Pancreas (tissue), 10 donors: ENCODE measurements at regions not wholly inside any gene's neighbourhood (a gene's known extent, or its start where the extent isn't known, plus 50 kb on each side); places are given as distances from the start of the nearest gene placed in this dataset.

Source experiments
- ATAC-seq, 4 donors: fragments of 200-7000 bp; cut with Tn5 transposase; one replicate each; pipeline versions ENCODE4 v1.8.0 to v1.9.1; 2020; ENCODE audit warnings: mild to moderate bottlenecking in 4 of 4, moderate library complexity in 4 of 4
- DNase-seq, 6 donors: peaks; one replicate each; pipeline ENCODE4 v3.0.0-alpha.2; 2020
- FAIRE-seq: peaks from 2 replicates; lab custom pipeline; 2012; peaks lifted over from hg19 to GRCh38; lab: Jason Lieb, UNC
- H3K27ac ChIP-seq, 4 donors: fragments of 200-600 bp; sonication (generic); 1 replicate in 3 of 4; 2 replicates in 1 of 4; pipeline versions ENCODE4 v1.5.0 to v1.8.0; 2020
- H3K27me3 ChIP-seq, 4 donors: fragments of 200-600 bp; one replicate each; pipeline ENCODE4 v1.8.0; 2021
- H3K36me3 ChIP-seq, 3 donors: fragments of 200-600 bp; sonication (generic) in 1 of 3; one replicate each; pipeline versions ENCODE4 v1.5.0 to v1.8.0; 2020 to 2021
- H3K4me1 ChIP-seq, 3 donors: fragments of 200-600 bp; one replicate each; pipeline ENCODE4 v1.8.0; 2021
- H3K4me3 ChIP-seq, 4 donors: fragments of 200-600 bp; sonication (generic) in 2 of 4; one replicate each; pipeline versions ENCODE4 v1.5.0 to v1.8.0; 2020 to 2021
- H3K9me3 ChIP-seq, 4 donors: fragments of 200-600 bp; one replicate each; pipeline ENCODE4 v1.8.0; 2021
- WGBS, 2 donors: extraction: QIAGEN DNeasy Blood & Tissue Kit; methylation state at CpG; one replicate each; pipeline ENCODE4 v1.1.7; 2013; 5-methylcytosine and 5-hydroxymethylcytosine counted together
- intact Hi-C, 3 donors: fragments of 100-400 bp; cut with DNase I; formaldehyde crosslinking; loops; one replicate each; pipeline versions ENCODE4 v1.11.1 to v1.14.2; 2022
- TF ChIP-seq, protein P1 (sequence below), 4 donors: fragments of 200-600 bp; sonication (generic) in 3 of 4; IDR thresholded peaks; one replicate each; pipeline versions ENCODE4 v1.5.0 to v1.8.0; 2021; ENCODE audit warnings: antibody characterized with exemption in 4 of 4
- donor health status: healthy with polysubstance abuse.
- donor health status: DM: no; HTN: no; CAD: no; lungs with moderate emphysema.
- donor health status: DM: no; HTN: no; CAD: no.
- donor health status: control.
- donor health status: control.
- donor health status: Bipolar disorder and iron deficiency.
- donor health status: DM: yes; HTN: yes; CAD: no.
- donor health status: DM: no; HTN: no; CAD: no.
- donor health status: DM: no; HTN: no; CAD: no.
- donor health status: DM: yes; HTN: yes; CAD: no.

GRCh38 chr2:53435610-53436009 is 332.0 kb upstream of the CHAC2 start:
- no peaks in the 10 kb centered on the region for H3K9me3 ChIP-seq
- H3K27me3 ChIP-seq, result no peaks in the 10 kb centered on the region
- no peak for DNase-seq
- intact Hi-C loops, result no loop called here
- WGBS, 2 donors, result 80 to 83% methylated on average over 2 of the region's 2 CpGs
- ATAC-seq, result no peak
- H3K4me3 ChIP-seq, result no peak overlapping the region
- no peak overlapping the region for H3K27ac ChIP-seq
- no peaks in the 10 kb centered on the region for H3K4me1 ChIP-seq
- no peak for FAIRE-seq
- TF ChIP-seq, protein P1, sequence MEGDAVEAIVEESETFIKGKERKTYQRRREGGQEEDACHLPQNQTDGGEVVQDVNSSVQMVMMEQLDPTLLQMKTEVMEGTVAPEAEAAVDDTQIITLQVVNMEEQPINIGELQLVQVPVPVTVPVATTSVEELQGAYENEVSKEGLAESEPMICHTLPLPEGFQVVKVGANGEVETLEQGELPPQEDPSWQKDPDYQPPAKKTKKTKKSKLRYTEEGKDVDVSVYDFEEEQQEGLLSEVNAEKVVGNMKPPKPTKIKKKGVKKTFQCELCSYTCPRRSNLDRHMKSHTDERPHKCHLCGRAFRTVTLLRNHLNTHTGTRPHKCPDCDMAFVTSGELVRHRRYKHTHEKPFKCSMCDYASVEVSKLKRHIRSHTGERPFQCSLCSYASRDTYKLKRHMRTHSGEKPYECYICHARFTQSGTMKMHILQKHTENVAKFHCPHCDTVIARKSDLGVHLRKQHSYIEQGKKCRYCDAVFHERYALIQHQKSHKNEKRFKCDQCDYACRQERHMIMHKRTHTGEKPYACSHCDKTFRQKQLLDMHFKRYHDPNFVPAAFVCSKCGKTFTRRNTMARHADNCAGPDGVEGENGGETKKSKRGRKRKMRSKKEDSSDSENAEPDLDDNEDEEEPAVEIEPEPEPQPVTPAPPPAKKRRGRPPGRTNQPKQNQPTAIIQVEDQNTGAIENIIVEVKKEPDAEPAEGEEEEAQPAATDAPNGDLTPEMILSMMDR (IDR thresholded peaks at IDR 0.05), result no peak
- H3K36me3 ChIP-seq, result no peaks in the 10 kb centered on the region

GRCh38 chr2:53434466-53434865 is 333.1 kb upstream of the CHAC2 start:
- ATAC-seq (no peak), FAIRE-seq (no peak), DNase-seq (no peak)
- no peaks in the 10 kb centered on the region for H3K4me1 ChIP-seq
- 97 to 100% methylated on average over 1 of the region's 1 CpG for WGBS, 2 donors
- intact Hi-C loops, result no loop called here
- H3K9me3 ChIP-seq, result no peaks in the 10 kb centered on the region
- TF ChIP-seq, protein P1 (IDR thresholded peaks at IDR 0.05), result no peak
- no peaks in the 10 kb centered on the region for H3K36me3 ChIP-seq
- no peak overlapping the region for H3K4me3 ChIP-seq
- H3K27me3 ChIP-seq, result no peaks in the 10 kb centered on the region
- no peak overlapping the region for H3K27ac ChIP-seq

- intact Hi-C loops, result no loop called here
- no peak overlapping the region for H3K4me3 ChIP-seq
- DNase-seq, result no peak
- no peaks in the 10 kb centered on the region for H3K27me3 ChIP-seq
- H3K36me3 ChIP-seq, result no peaks in the 10 kb centered on the region
- WGBS, 2 donors, result 70 to 73% methylated on average over 3 of the region's 3 CpGs
- TF ChIP-seq, protein P1 (IDR thresholded peaks at IDR 0.05), result no peak
- no peaks in the 10 kb centered on the region for H3K4me1 ChIP-seq
- no peaks in the 10 kb centered on the region for H3K9me3 ChIP-seq
- ATAC-seq, result no peak
- H3K27ac ChIP-seq, result no peak overlapping the region
- no peak for FAIRE-seq
Measured at GRCh38 chr2:53432936-53433335, 334.7 kb upstream of the CHAC2 start.

DNA sequence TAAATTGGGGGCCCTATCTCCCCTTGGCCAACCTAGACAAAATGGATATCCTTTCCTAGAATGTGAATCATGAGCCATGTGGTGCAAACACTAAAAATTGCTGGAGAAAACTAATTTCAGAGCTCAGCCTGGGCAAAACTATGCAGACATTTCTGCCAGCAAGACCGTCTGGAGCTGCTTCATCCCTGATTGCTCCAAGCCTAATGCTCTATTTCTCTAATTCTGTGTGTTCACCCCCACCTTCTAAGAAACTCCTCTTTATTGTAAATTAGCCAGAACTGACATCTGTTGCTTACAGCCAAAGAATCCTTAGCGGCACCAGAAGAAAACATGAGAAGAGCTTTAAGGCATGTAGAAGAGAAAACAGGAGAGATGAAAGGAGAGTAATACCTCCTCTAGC is 337.7 kb upstream of the CHAC2 start:
- TF ChIP-seq, protein P1 (IDR thresholded peaks at IDR 0.05), result no peak
- FAIRE-seq, result no peak
- H3K4me3 ChIP-seq, result no peak overlapping the region
- H3K27me3 ChIP-seq, result no peaks in the 10 kb centered on the region
- H3K36me3 ChIP-seq, result no peaks in the 10 kb centered on the region
- H3K27ac ChIP-seq, result no peak overlapping the region
- no peaks in the 10 kb centered on the region for H3K4me1 ChIP-seq
- no peak for DNase-seq
- intact Hi-C loops, result no loop called here
- no peaks in the 10 kb centered on the region for H3K9me3 ChIP-seq
- WGBS, 2 donors, result 78 to 83% methylated on average over 2 of the region's 2 CpGs
- ATAC-seq, result no peak

DNA sequence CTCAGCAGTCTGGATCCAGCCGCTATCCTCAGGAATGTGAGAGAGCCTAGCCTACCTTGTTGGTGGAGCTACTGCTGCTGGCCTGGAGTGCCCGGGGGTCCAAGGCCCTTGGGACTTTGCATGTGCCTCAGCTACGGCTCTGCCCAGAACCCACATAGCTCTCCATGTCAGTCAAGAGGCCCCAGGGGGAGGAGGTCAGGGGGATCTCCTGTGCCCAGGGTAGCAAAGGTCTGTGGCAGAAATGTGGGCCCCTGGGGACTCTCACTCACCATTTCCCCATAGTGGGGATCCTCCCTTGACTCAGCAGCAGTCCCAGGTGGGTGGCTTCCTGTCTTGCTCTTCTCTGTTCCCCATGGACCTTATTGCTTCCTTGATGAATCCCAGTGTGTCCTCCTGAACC is 342.7 kb upstream of the CHAC2 start:
- H3K9me3 ChIP-seq, result no peaks in the 10 kb centered on the region
- H3K36me3 ChIP-seq, result no peaks in the 10 kb centered on the region
- FAIRE-seq (no peak), DNase-seq (no peak), ATAC-seq (no peak)
- H3K27ac ChIP-seq, result no peak overlapping the region
- intact Hi-C loops, result no loop called here
- no peaks in the 10 kb centered on the region for H3K27me3 ChIP-seq
- WGBS, 2 donors, result 64 to 78% methylated on average over 3 of the region's 3 CpGs
- no peak overlapping the region for H3K4me3 ChIP-seq
- H3K4me1 ChIP-seq, result no peaks in the 10 kb centered on the region
- TF ChIP-seq, protein P1 (IDR thresholded peaks at IDR 0.05), result no peak
